ENCODE measurements at regions not wholly inside any gene's neighbourhood (a gene's known extent, or its start where the extent isn't known, plus 50 kb on each side); places are given as distances from the start of the nearest gene placed in this dataset.

DNA sequence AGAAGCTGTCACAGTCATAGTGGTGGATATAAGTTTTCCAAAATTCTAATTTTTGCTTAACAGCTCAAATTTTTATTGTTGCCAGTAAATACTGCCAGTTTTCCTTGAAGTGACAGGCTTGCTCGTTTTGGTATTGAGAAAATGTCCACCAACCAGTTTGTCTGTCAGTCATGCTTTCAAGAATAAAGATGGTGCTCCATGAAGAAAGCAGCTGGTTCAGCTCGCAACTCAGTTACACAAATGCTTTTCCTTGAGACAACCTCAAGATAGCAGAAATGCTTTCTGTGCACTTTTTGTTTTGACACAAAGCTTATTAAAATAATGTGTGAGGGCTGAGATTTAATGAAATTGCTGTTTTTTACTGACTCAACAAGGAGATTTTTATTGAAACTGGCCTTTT lies 135.7 kb downstream of the LRRC70 start:
- DNase-seq (ENCODE audit: low spot score): no peak

DNA sequence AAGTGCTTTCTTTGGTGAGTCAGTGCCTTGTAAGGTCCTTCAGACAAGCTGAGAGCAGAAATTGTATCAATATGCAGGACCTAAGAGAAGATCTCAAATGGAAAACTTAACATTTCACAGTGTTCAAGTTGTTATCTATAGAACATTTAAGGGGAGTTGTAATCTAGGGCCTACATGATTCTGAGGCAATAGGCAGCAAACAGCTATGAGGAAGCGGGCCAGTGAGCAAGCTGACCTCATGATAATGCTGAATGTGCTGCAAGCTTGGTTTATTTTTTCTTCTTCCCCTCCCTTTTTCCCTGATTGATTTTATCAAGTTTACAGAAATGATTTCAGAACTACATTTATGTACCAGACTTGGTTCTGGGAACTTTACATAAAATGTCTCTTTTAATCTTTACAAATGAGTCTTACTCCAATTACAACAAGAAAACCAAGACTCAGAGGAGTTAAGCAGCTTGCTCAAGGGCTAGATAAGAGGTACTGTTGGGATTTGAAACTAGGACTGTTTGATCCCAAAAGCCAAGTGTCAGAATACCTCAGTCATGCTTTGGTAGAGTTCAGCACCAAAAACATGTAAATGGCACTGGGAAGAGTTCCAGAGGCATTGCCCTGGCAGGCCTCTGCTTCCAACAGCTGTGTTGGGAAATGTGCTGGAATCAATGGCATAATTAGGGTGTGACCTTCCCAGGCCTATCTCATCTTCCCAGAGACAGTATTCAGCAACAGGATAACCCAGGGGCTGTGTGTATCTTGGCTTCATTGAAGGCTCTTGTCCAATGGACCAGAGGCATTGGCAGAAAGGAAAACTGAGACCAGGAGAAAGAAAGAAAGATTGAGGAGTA lies 130.1 kb downstream of the LRRC70 start:
- no peak for DNase-seq (ENCODE audit: low spot score)

DNA sequence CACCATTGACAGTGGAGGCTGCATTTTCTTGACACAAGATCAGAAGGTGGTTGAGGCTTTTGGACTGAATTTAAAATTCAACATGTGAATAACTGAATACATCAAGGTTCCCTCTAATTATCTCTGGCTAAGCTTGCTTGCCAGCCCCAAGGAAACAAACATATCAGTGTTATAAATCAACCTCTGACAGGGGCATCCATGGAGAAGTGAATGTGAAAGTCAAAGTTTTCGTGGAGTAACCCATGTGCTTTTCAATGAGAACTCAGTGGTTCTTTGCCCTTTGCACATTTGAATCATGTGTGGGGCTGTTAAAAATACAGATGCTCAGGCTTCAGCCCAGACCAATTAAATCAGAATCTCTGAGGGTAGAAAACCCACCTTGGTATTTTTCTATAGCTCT lies 128.9 kb downstream of the LRRC70 start:
- no peak for DNase-seq (ENCODE audit: low spot score)

DNA sequence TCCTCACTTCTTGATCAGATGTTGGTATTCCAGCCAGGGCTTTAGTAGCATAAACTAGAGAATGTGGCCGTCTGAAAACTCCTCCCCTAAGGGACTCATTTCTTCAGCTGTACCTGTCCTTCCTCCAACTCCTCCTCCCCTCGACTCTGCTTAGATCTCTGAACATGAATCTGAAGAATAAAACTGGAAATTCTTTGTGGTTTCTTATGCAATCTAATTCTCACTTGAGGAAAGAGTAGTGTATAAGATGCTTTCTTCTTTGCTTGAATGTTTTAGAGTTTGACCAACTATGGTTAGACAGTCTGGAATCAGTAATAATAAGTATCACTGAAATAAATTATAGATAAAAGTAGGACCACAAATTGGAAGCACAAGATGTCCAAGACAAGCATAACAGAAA lies 128.5 kb downstream of the LRRC70 start:
- no peak for DNase-seq (ENCODE audit: low spot score)

DNA sequence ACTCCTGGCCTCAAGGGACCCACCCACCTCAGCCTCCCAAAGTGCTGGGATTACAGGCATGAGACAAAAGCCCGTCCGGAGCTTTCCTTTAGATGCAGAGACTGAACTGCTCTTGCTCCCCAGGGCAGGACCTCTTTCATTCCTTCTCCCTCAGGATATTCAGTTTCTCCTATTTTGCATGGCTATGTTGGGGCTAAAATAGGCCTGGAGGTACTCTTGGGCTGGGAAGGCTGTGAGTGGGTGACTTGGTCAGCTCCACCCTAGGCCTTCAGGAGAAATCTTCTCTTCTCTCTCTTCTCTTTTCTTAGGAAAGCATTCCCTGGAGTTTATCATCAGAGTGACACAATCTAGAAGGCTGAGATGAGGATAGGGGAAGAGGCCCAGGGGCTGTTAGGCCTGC lies 126.4 kb downstream of the LRRC70 start:
- DNase-seq (ENCODE audit: low spot score): no peak

DNA sequence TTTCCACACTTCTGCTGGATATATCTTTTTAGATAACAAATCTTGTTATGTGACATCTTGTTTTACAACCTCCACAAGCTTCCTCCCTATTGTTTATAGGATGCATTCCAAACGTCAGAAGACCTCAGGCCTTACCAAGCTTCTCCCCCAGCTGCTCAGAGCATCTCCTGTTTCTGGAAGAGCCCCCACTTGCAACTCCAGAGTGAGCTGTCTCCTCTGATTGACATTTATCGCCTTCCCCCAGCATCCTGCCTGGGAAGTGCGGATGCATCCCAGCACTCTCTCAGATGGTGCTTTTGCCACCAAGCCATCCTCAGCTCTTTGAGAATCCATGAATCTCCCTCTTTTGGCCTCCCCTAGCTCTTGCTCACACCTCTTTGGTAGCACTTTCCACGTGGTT lies 123.5 kb downstream of the LRRC70 start:
- no peak for DNase-seq (ENCODE audit: low spot score)

DNA sequence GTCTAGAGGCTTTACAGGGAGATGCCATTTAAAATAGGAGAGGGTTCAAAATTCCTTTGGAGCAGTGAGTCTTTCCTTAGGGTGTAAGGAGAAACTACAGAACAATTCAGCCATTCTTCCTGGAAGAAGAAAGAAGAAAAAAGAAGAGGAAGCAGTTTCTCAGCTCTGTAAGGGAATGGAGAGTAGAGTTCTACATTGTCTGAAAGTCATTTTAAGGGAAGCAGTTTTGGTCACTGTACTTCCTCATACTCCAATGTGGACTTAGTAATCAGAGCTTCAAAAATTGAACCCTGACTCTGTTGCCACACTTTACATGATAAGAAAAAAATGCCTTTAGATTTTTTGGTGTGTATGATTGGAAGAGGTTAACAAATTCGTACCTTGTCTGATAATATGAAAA lies 122.4 kb downstream of the LRRC70 start:
- no peak for DNase-seq (ENCODE audit: low spot score)

DNA sequence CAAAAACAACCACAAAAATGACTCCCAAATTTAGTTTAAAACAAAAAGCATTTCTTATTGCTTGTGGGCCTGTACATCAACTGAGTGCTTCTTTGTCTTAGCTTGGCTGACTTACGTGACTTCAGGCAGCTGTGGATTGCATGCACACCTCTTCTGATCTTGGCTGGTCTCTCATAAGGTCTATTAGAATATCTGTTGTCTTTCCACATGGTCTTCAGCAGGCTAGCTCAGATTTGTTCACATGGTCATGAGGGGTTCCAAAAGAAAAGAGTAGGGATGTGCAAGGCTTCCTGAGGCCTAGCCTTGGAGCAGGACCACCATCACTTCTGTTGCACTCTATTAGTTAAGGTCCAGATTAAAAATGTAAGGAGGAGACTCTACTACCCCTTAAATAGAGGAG lies 120.1 kb downstream of the LRRC70 start:
- DNase-seq (ENCODE audit: low spot score): no peak

DNA sequence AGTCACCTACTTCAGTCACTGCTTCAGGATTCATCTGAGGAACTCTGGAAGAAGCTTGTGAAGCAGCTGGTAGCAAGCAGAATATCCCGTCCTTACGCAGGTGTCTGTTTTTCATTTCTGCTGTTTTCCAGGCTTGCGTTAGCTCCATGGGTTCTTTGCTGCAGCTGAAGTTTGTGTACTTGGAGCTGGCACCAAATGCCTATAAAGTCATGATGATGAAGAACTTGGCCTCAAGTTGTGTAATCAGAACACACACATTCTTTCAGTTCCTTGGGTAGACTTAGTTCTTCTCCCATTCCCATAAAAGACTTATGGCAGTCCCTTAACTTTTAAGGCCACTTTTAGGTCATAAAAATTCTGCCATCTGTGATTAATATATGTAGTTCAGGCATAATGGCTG lies 116.7 kb downstream of the LRRC70 start:
- no peak for DNase-seq (ENCODE audit: low spot score)

DNA sequence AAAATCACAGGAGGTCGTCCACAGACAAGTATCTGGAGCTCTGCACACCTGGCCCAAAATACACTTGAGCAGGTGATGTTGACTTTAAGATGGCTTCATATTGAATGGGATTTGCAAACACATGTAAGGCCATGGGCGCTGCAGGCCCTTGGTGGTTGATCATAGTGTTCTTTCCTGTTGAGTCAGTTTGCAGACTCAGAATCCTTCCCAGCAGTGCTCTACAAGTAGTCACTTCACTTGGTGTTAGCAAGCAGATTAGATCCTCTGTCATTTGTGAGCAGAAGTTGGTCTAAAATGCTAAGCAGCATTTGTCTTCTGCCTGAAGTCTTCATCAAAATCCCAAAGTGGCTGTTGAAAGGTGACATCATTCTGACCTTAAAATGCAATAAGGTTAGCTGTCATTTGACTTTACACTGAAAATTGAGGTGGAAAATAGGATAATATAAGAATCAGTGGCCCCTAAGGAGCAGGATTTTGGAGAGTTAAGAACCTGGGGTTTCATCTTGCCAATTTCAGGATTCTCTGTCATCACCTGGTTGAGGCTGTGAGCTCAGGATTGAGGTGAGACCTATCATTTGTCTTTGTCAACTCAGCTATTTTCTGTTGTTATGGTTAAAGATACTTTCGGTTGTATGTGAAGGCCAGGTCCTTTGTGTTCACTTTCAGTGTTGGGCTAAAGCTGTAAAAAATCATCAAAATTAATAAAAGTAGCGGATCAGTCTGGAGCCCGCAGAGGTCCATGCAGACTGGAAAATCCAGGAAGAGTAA lies 114.5 kb downstream of the LRRC70 start:
- DNase-seq (ENCODE audit: low spot score): no peak

DNA sequence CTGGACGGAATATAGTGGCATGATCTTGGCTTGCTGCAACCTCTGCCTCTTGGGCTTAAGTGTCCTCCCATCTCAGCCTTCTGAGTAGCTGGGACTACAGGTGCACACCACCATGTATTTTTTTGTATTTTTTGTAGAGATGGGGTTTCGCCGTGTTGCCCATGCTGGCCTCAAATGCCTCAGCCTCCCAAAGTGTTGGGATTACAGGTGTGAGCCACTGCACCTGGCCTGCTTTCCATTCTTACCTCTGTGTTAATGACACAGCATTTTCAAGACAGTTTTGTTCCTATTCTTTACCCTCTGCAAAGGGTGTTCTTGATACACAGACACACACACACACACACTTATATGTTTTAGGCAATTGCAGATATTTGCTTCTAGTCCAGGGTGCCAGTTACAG lies 113.3 kb downstream of the LRRC70 start:
- DNase-seq (ENCODE audit: low spot score): no peak

DNA sequence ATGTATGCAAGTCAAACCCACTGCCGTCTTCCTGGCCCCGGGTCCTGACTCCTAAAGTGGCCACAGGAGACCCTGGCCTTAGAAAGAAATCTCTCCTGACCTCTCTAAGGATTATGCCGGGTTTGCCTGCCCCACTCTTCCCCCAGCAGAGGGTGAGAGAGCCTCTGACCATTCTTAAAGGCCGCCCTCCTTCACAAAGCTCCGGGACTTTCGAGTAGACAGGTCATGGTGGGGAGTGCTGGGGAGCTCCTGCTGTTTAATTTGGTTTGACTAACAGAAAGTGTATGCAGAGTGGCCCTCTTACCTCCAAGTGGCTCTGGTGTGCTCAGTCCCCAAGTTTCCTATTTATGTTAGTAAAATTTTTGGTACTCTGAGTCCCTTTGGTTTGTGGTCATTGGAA lies 111.8 kb downstream of the LRRC70 start:
- no peak for DNase-seq (ENCODE audit: low spot score)

DNA sequence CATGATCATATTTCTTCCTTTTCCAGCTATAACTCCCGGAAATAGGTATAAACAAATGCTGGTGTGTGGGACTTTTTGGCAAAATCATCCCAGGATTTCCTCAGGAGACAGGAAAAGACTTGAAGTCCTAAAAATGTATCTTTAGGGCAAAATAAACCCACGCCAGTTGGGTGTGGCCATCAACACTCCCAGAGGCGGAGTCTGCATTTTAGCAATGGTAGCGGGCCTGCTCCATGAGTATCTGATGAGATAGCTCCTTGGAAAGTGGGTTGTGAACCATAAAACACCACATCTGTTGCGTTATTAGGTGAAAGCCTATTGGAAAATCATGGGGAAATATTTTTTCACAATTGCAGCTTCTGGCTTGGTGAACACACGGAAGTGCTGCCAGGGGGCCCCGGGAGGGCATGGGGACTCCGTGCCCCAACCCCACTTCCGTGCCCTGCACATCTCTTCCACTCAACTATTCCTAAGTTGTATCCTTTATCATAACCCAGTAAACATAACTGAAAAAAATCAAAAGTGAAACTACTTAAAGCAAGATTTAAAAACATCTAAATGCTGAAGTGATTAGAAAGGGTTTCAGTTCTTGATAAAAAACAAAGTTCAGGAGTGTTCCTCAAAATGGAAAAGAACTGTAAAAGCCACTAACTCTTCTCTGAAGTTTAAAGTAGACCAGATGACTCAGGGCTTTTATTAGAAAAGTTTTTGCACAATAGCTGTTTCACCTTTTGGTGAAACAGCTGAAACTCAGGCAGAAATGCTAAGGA lies 111.2 kb downstream of the LRRC70 start:
- no peak for DNase-seq (ENCODE audit: low spot score)

DNA sequence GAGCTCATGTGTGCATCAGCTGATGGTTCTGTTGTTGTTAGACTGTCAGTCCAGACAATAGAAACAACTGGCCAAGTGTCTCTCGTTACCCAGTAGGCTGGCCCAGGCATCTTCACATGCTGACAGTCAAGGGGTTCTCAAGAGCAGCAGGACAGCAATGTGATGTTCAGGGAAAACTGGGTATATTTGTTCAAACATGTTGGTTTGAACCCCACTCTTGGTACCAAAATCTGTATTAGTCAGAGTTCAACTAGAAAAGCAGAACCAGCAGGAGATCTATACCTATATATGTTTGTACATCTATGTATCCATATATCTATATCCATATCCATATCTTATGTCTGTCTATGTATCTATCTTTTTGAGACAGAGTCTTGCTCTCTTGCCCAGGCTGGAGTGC lies 108.1 kb downstream of the LRRC70 start:
- DNase-seq (ENCODE audit: low spot score): no peak

DNA sequence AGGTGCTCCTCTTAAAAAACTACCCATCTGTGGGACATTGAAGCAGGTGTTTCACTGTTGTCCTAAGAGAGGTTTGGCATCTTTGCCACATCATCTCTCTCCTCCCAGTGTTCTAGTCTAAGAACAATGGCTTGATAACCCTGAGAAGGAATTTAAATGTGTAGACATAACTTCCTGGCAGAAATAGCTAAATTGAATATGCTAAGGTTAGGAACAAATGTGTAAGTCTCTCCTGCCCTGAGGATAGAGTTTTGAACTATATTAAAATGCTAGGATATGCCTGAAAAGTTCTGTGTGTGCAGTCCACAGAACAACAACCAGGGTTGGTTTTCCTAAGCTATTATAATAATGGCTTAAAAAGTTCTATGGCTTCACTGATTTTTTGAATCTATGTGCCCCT lies 106.6 kb downstream of the LRRC70 start:
- no peak for DNase-seq (ENCODE audit: low spot score)

DNA sequence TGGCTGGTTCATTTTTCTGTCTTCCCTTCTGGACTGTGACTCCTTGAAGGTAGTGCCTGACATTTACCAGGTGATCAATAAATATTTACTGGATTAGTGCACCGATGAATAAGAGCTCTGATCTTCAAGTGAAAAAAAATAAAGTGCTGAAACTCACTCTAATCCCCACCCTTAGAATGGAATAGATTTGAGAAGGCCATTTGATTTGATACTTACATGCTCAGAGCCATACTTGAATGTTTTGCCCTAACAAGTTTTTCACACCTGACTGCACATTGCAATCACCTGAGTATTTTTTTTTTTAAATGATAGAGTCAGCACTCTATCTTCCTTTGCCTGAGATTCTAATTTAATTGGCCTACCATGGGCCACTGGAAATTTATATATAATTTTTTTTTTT lies 105.7 kb downstream of the LRRC70 start:
- DNase-seq (ENCODE audit: low spot score): no peak

DNA sequence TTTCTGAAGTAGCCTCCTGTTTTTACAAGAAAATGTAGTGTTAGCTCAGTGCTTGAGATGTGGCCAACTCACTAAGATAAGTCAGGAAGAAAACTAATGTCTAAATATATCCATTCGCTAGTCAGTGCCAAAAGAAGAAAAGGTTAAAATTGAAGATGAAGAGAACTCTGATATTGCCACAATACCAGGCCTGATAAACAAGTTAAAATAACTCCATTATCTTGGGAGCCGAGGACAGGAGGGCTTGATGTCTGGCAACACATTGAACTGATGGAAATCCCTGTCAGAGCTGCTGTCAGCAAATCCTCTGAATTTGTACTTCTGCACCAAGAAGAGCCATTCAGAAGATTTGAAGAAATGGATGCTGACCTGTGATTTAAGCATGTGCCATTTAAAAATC lies 103.4 kb downstream of the LRRC70 start:
- no peak for DNase-seq (ENCODE audit: low spot score)

DNA sequence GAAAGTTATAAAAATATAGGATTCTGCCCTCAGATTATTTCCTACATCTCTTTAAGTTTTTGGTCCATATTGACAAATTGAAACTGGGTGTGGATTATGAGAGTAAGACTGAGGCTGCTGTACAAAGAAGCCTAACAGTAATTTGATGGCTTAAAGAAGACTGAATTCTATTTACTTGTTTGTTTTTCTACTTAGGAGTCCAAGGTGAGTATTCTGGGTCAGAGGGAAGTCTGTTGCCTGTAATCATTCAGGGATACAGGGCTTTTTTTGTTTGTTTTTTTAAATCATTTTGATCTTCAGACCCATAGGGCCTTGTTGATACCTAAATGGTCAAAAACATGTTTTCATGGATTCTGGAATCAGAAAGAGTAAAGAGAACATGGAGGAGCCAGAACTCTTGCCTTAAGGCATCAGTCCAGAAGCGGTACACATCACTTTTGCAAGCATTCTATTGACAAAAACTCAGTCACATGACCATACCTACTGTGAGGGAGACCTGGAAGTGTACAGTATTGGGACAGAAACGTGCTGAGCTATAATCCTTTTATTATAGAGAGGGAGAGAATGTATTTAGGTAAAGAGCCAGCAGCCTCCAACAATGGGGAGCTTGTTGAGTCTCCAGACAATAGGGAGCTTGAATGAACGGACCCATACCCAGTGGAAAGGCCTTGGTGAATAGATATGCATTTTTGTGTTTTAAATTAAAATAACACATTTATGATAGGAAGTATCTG lies 102.7 kb downstream of the LRRC70 start:
- DNase-seq (ENCODE audit: low spot score): no peak

DNA sequence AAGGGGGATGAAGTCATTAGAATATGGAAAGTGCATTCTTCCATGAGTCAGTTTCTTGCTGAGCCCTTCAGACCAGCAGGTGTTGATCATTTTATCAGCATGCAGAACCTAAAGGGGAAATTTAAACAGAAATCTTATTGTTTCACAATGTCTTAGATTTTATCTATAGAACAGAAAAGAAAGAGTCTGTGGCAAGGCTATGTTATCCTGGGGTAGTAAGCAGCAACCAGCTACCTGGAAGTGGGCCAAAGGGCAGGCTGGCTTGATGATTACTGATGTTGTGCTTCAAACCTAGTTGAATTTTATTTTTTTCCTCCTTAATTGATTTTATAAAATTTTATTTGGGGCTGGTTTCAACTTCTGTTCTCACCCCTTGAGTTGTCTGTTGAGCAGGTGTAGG lies 101.5 kb downstream of the LRRC70 start:
- no peak for DNase-seq (ENCODE audit: low spot score)
